ENCODE measurements at regions not wholly inside any gene's neighbourhood (a gene's known extent, or its start where the extent isn't known, plus 50 kb on each side); places are given as distances from the start of the nearest gene placed in this dataset.
"Not testable (repeated sequence)": the region's sequence is repeated elsewhere in the genome, so short reads cannot be mapped to it uniquely, and the experiment has no call there.

- TF ChIP-seq CTCF (IDR thresholded peaks at IDR 0.05): no peak
- Histone ChIP-seq H3K27ac (peak overlapping the region in 1 of 2 donors; percentile 85), H3K4me3 (no peak overlapping the region)
- no peak for DNase-seq (ENCODE audit: low spot score)
These were observed 78.0 kb upstream of the SPRY4 start for GRCh38 chr5:142402752-142403318.

GRCh38 chr5:142400415-142400814 lies 75.6 kb upstream of the SPRY4 start:
- TF ChIP-seq CTCF (IDR thresholded peaks at IDR 0.05): no peak
- DNase-seq (ENCODE audit: low spot score): no peak
- no peak overlapping the region for H3K27ac ChIP-seq
- H3K4me3 ChIP-seq: no peak overlapping the region

GRCh38 chr5:142399891-142400290 lies 75.1 kb upstream of the SPRY4 start:
- TF ChIP-seq CTCF (IDR thresholded peaks at IDR 0.05): no peak
- no peak overlapping the region for H3K4me3 ChIP-seq
- H3K27ac ChIP-seq: no peak overlapping the region
- no peak for DNase-seq (ENCODE audit: low spot score)

GRCh38 chr5:142398730-142399055 lies 73.9 kb upstream of the SPRY4 start:
- Histone ChIP-seq H3K4me3 (no peak overlapping the region), H3K27ac (no peak overlapping the region)
- no peak for DNase-seq (ENCODE audit: low spot score)
- TF ChIP-seq CTCF (IDR thresholded peaks at IDR 0.05): no peak

- H3K27ac ChIP-seq; H3K4me3 ChIP-seq; DNase-seq (ENCODE audit: low spot score): not testable (repeated sequence)
These were observed 73.3 kb upstream of the SPRY4 start for GRCh38 chr5:142398011-142398729.

- no peak overlapping the region for H3K27ac ChIP-seq
- no peak for TF ChIP-seq CTCF (IDR thresholded peaks at IDR 0.05)
- H3K4me3 ChIP-seq: no peak overlapping the region
- DNase-seq (ENCODE audit: low spot score): no peak
These were observed 72.4 kb upstream of the SPRY4 start for GRCh38 chr5:142397178-142397577.

GRCh38 chr5:142396436-142397038 lies 71.7 kb upstream of the SPRY4 start:
- no peak overlapping the region for H3K4me3 ChIP-seq
- no peak overlapping the region for H3K27ac ChIP-seq
- no peak for TF ChIP-seq CTCF (IDR thresholded peaks at IDR 0.05)
- no peak for DNase-seq (ENCODE audit: low spot score)
